Loucy (cell line): ENCODE measurements at regions not wholly inside any gene's neighbourhood (a gene's known extent, or its start where the extent isn't known, plus 50 kb on each side); places are given as distances from the start of the nearest gene placed in this dataset.

ENCODE experiments used
- H2AFZ ChIP-seq: fragments of 200-600 bp; sonication (generic); 2 replicates; pipeline ENCODE4 v1.6.0; 2016; ENCODE audit warnings: antibody characterized with exemption, mild to moderate bottlenecking, low read length, moderate library complexity
- H3F3A ChIP-seq: fragments of 200-600 bp; 2 replicates; pipeline ENCODE4 v1.6.0; 2016; ENCODE audit warnings: antibody characterized with exemption, low read depth, mild to moderate bottlenecking
- H3K27me3 ChIP-seq: fragments of 200-600 bp; sonication (generic); 2 replicates; pipeline ENCODE4 v1.6.1; 2014; ENCODE audit warnings: low read length, mild to moderate bottlenecking; ENCODE audit not compliant: insufficient read depth, poor library complexity, severe bottlenecking
- H3K36me3 ChIP-seq: fragments of 200-600 bp; sonication (generic); 2 replicates; pipeline ENCODE4 v1.6.1; 2016; ENCODE audit warnings: low read length; ENCODE audit not compliant: insufficient read depth
- H3K4me1 ChIP-seq: fragments of 200-600 bp; sonication (generic); 2 replicates; pipeline ENCODE4 v1.5.1; 2014; ENCODE audit warnings: low read length, mild to moderate bottlenecking; ENCODE audit not compliant: insufficient read depth, poor library complexity, severe bottlenecking
- H3K4me2 ChIP-seq: fragments of 200-600 bp; sonication (generic); 2 replicates; pipeline ENCODE4 v1.6.0; 2014; ENCODE audit warnings: antibody characterized with exemption, low read length, low read depth, mild to moderate bottlenecking; ENCODE audit not compliant: poor library complexity, severe bottlenecking
- H3K4me3 ChIP-seq: fragments of 200-600 bp; sonication (generic); 2 replicates; pipeline ENCODE4 v1.5.1; 2014; ENCODE audit warnings: low read length, mild to moderate bottlenecking, mixed read lengths; ENCODE audit not compliant: poor library complexity, severe bottlenecking
- H3K79me2 ChIP-seq: fragments of 200-600 bp; sonication (generic); 2 replicates; pipeline ENCODE4 v1.6.1; 2014; ENCODE audit warnings: low read length; ENCODE audit not compliant: insufficient read depth
- H3K9ac ChIP-seq: fragments of 200-600 bp; sonication (generic); 2 replicates; pipeline ENCODE4 v1.6.0; 2014; ENCODE audit warnings: mild to moderate bottlenecking, low read depth, low read length, moderate library complexity; ENCODE audit not compliant: poor library complexity, severe bottlenecking
- H3K9me2 ChIP-seq: fragments of 200-600 bp; sonication (generic); replicated peaks from 2 replicates; pipeline ENCODE4 v1.6.1; 2016; ENCODE audit warnings: low read depth, low read length, mixed read lengths
- H3K9me3 ChIP-seq: fragments of 200-600 bp; sonication (generic); 2 replicates; pipeline ENCODE4 v1.6.1; 2014; ENCODE audit warnings: mild to moderate bottlenecking, antibody characterized with exemption, low read length, low read depth; ENCODE audit not compliant: insufficient read depth
- H4K20me1 ChIP-seq: fragments of 200-600 bp; sonication (generic); 2 replicates; pipeline ENCODE4 v1.6.0; 2014; ENCODE audit warnings: antibody characterized with exemption, low read length, mild to moderate bottlenecking; ENCODE audit not compliant: insufficient read depth, poor library complexity, severe bottlenecking
- CTCF ChIP-seq: fragments of 200-600 bp; sonication (generic); conservative IDR thresholded peaks from 2 replicates; pipeline ENCODE4 v1.5.1; 2014; ENCODE audit warnings: mild to moderate bottlenecking, antibody characterized with exemption, low read length
- EZH2phosphoT487 ChIP-seq: fragments of 200-600 bp; IDR thresholded peaks from 2 replicates; pipeline ENCODE4 v1.6.1; 2018; ENCODE audit warnings: antibody characterized with exemption, mild to moderate bottlenecking, moderate library complexity, borderline replicate concordance

GRCh38 chr5:63155310-63155631, 576.7 kb downstream of the LRRC70 start:
- no peak overlapping the region for H3K9ac ChIP-seq
- H3K36me3 ChIP-seq = no peaks in the 10 kb centered on the region
- no peak overlapping the region for H2AFZ ChIP-seq
- H3K79me2 ChIP-seq = no peaks in the 10 kb centered on the region
- no peaks in the 10 kb centered on the region for H3F3A ChIP-seq
- no peak overlapping the region for H3K4me3 ChIP-seq
- H3K4me1 ChIP-seq = no peaks in the 10 kb centered on the region
- no peaks in the 10 kb centered on the region for H3K27me3 ChIP-seq
- H3K9me3 ChIP-seq = no peaks in the 10 kb centered on the region
- no peaks in the 10 kb centered on the region for H4K20me1 ChIP-seq
- TF ChIP-seq EZH2phosphoT487 (no peak), CTCF (no peak)
- H3K4me2 ChIP-seq = no peak overlapping the region
- 0 out of 2 replicates have a peak, but pooled peaks cover 3% of the 10 kb centered on the region for H3K9me2 ChIP-seq

DNA sequence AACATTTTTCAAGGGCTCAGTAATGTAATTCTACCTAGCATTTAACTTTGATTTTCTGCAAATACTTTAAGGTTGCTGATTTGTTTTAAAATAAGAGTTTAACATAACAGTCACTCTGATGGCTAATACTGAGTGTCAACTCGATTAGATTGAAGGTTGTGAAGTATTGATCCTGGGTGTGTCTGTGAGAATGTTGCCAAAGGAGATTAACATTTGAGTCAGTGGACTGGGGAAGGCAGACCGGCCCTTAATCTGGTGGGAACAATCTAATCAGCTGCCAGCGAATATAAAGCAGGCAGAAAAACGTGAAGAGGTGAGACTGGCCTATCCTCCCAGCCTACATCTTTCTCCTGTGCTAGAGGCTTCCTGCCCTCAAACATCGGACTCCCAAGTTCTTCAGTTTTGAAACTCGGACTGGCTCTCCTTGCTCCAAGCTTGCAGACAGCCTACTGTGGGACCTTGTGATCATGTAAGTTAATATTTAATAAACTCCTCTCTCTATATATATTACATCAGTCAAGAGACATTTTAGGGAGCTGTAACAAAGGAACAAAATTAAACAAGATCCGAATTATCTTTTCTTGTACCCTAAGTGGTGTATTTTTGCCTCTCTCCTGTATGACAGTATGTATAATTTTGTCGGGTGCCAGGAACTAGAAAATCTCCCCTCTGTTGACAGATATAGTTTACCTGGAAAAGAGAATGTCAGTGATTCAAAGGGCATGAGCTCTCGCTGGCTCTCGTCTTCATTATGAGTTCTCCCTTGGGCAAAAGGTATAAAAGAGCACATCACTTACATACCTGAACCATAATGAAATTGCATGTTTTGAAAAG, 576.1 kb downstream of the LRRC70 start:
- Histone ChIP-seq H3K9ac (no peak overlapping the region), H3F3A (no peaks in the 10 kb centered on the region)

GRCh38 chr5:63152871-63153270, 574.3 kb downstream of the LRRC70 start:
- Histone ChIP-seq H4K20me1 (no peaks in the 10 kb centered on the region), H3F3A (no peaks in the 10 kb centered on the region), H3K4me1 (no peaks in the 10 kb centered on the region), H3K36me3 (no peaks in the 10 kb centered on the region), H3K27me3 (no peaks in the 10 kb centered on the region), H2AFZ (no peak overlapping the region), H3K4me3 (no peak overlapping the region), H3K9me2 (0 out of 2 replicates have a peak, but pooled peaks cover 3% of the 10 kb centered on the region), H3K79me2 (no peaks in the 10 kb centered on the region), H3K9ac (no peak overlapping the region), H3K4me2 (no peak overlapping the region), H3K9me3 (no peaks in the 10 kb centered on the region)
- TF ChIP-seq EZH2phosphoT487 = no peak
- no peak for TF ChIP-seq CTCF

More for the DNA sequence above, 576.1 kb downstream of the LRRC70 start:
- H3K4me3 ChIP-seq = no peak overlapping the region
- H3K9me2 ChIP-seq = 0 out of 2 replicates have a peak, but pooled peaks cover 3% of the 10 kb centered on the region
- no peaks in the 10 kb centered on the region for H3K36me3 ChIP-seq
- H4K20me1 ChIP-seq = no peaks in the 10 kb centered on the region
- TF ChIP-seq CTCF (no peak), EZH2phosphoT487 (no peak)
- H3K9me3 ChIP-seq = no peaks in the 10 kb centered on the region
- H3K27me3 ChIP-seq = no peaks in the 10 kb centered on the region
- H3K4me1 ChIP-seq = no peaks in the 10 kb centered on the region
- no peak overlapping the region for H2AFZ ChIP-seq
- no peaks in the 10 kb centered on the region for H3K79me2 ChIP-seq
- H3K4me2 ChIP-seq = no peak overlapping the region
